Ovary (tissue), 3 donors: ENCODE measurements at regions not wholly inside any gene's neighbourhood (a gene's known extent, or its start where the extent isn't known, plus 50 kb on each side); places are given as distances from the start of the nearest gene placed in this dataset.

Experiments used
- CTCF ChIP-seq, 3 donors: fragments of 450-650 bp in 2 of 3; fragments of 200-600 bp in 1 of 3; IDR thresholded peaks; one replicate each; pipeline versions ENCODE4 v1.5.1 to v1.8.0; 2016 to 2022; ENCODE audit warnings: antibody characterized with exemption in 3 of 3, mild to moderate bottlenecking in 1 of 3
- EP300 ChIP-seq: sonication (generic); formaldehyde crosslinking; IDR thresholded peaks from one replicate; pipeline ENCODE4 v1.6.1; 2017; ENCODE audit warnings: antibody characterized with exemption
- POLR2A ChIP-seq: fragments of 450-650 bp; IDR thresholded peaks from one replicate; pipeline ENCODE4 v1.6.1; 2017; ENCODE audit warnings: antibody characterized with exemption, mild to moderate bottlenecking, moderate library complexity
- donor health status: DM: no; HTN: no; CAD: no.

DNA sequence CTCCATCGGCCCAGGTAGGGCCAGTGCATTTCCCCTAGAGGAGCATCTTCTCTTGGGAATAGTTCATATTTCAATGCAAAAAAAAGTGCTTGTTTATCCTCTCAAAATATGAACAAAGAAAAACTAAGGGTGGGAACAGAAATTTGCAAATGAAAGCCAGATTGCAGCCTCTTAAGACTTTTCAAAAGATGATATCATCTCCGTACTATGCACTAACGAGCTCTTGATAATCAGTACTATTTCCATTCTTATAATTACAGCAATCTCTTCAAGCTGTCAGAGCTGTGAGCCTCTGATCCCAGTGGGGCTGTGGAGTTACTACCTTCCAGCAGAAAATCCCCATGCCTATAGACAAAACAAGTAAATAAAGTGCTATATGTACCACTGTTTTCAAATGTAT is 77.1 kb downstream of the SOD2 start:
- TF ChIP-seq CTCF (IDR thresholded peaks at IDR 0.05) (no peak), POLR2A (no peak), EP300 (no peak)
